ENCODE measurements at regions not wholly inside any gene's neighbourhood (a gene's known extent, or its start where the extent isn't known, plus 50 kb on each side); places are given as distances from the start of the nearest gene placed in this dataset.

- H3K27me3 Mint-ChIP-seq (ENCODE audit: insufficient read depth): no peaks in the 10 kb centered on the region
- Histone ChIP-seq H3K27me3 (ENCODE audit: control insufficient read depth, insufficient read depth, low read length, poor library complexity, severe bottlenecking) (no peaks in the 10 kb centered on the region), H3K4me1 (ENCODE audit: control insufficient read depth, insufficient read depth, low read length) (no peaks in the 10 kb centered on the region), H3K4me3 (ENCODE audit: low read length) (no peak overlapping the region), H3K27ac (ENCODE audit: low read depth, low read length) (no peak overlapping the region), H3K9ac (ENCODE audit: extremely low read depth, low read length, poor library complexity, severe bottlenecking) (no peak overlapping the region), H3K36me3 (ENCODE audit: control insufficient read depth, insufficient read depth, low read length) (no peaks in the 10 kb centered on the region), H3K9me3 (ENCODE audit: control insufficient read depth, low read length) (peaks cover 16% of the 10 kb centered on the region)
- no peak overlapping the region for H3K4me3 Mint-ChIP-seq
- DNase-seq: no peak
- H3K36me3 Mint-ChIP-seq (ENCODE audit: low read depth): peaks cover 6% of the 10 kb centered on the region
- WGBS, 2 experiments (ENCODE audit: insufficient coverage in 1 of 2, insufficient read length in 1 of 2): 91 to 100% methylated on average over 1 to 2 of the region's 2 CpGs
- H3K4me1 Mint-ChIP-seq: peaks cover 6% of the 10 kb centered on the region
- no peak overlapping the region for H3K27ac Mint-ChIP-seq
- peaks cover 27% of the 10 kb centered on the region for H3K9me3 Mint-ChIP-seq
- no peak for TF ChIP-seq CTCF (conservative IDR thresholded peaks at IDR 0.05)
Observed at GRCh38 chr6:11644071-11644470, 106.5 kb downstream of the TMEM170B start.

- H3K27me3 Mint-ChIP-seq (ENCODE audit: insufficient read depth): no peaks in the 10 kb centered on the region
- no peak for TF ChIP-seq CTCF (conservative IDR thresholded peaks at IDR 0.05)
- H3K27me3 ChIP-seq (ENCODE audit: control insufficient read depth, insufficient read depth, low read length, poor library complexity, severe bottlenecking): no peaks in the 10 kb centered on the region
Observed at GRCh38 chr6:11644601-11645000, 107.1 kb downstream of the TMEM170B start.

GRCh38 chr6:11645016-11645415, 107.5 kb downstream of the TMEM170B start:
- Histone ChIP-seq H3K4me3 (ENCODE audit: low read length) (no peak overlapping the region), H3K36me3 (ENCODE audit: control insufficient read depth, insufficient read depth, low read length) (no peaks in the 10 kb centered on the region), H3K4me1 (ENCODE audit: control insufficient read depth, insufficient read depth, low read length) (peaks cover 3% of the 10 kb centered on the region), H3K9ac (ENCODE audit: extremely low read depth, low read length, poor library complexity, severe bottlenecking) (no peak overlapping the region), H3K27me3 (ENCODE audit: control insufficient read depth, insufficient read depth, low read length, poor library complexity, severe bottlenecking) (no peaks in the 10 kb centered on the region), H3K27ac (ENCODE audit: low read depth, low read length) (no peak overlapping the region), H3K9me3 (ENCODE audit: control insufficient read depth, low read length) (peaks cover 21% of the 10 kb centered on the region)
- no peak for TF ChIP-seq CTCF (conservative IDR thresholded peaks at IDR 0.05)
- Mint-ChIP-seq H3K27me3 (ENCODE audit: insufficient read depth) (no peaks in the 10 kb centered on the region), H3K4me3 (no peak overlapping the region), H3K27ac (no peak overlapping the region), H3K4me1 (peaks cover 11% of the 10 kb centered on the region), H3K36me3 (ENCODE audit: low read depth) (peaks cover 6% of the 10 kb centered on the region), H3K9me3 (peaks cover 31% of the 10 kb centered on the region)
- DNase-seq: no peak
- WGBS, 2 experiments (ENCODE audit: insufficient coverage in 1 of 2, insufficient read length in 1 of 2): 72 to 83% methylated on average over 1 of the region's 1 CpG

More at GRCh38 chr6:11644601-11645000, 107.1 kb downstream of the TMEM170B start:
- H3K4me3 Mint-ChIP-seq: no peak overlapping the region
- peaks cover 6% of the 10 kb centered on the region for H3K36me3 Mint-ChIP-seq (ENCODE audit: low read depth)
- peaks cover 7% of the 10 kb centered on the region for H3K4me1 Mint-ChIP-seq
- WGBS, 2 experiments (ENCODE audit: insufficient coverage in 1 of 2, insufficient read length in 1 of 2): 93 to 100% methylated on average over 2 to 4 of the region's 4 CpGs
- Histone ChIP-seq H3K36me3 (ENCODE audit: control insufficient read depth, insufficient read depth, low read length) (no peaks in the 10 kb centered on the region), H3K27ac (ENCODE audit: low read depth, low read length) (no peak overlapping the region), H3K4me3 (ENCODE audit: low read length) (no peak overlapping the region), H3K4me1 (ENCODE audit: control insufficient read depth, insufficient read depth, low read length) (no peaks in the 10 kb centered on the region), H3K9me3 (ENCODE audit: control insufficient read depth, low read length) (peaks cover 21% of the 10 kb centered on the region), H3K9ac (ENCODE audit: extremely low read depth, low read length, poor library complexity, severe bottlenecking) (no peak overlapping the region)
- no peak overlapping the region for H3K27ac Mint-ChIP-seq
- no peak for DNase-seq
- peaks cover 31% of the 10 kb centered on the region for H3K9me3 Mint-ChIP-seq
